ENCODE measurements at regions not wholly inside any gene's neighbourhood (a gene's known extent, or its start where the extent isn't known, plus 50 kb on each side); places are given as distances from the start of the nearest gene placed in this dataset.
"Not testable (repeated sequence)": the region's sequence is repeated elsewhere in the genome, so short reads cannot be mapped to it uniquely, and the experiment has no call there.

GRCh38 chr4:17060230-17060629, 161.8 kb upstream of the LDB2 start:
- no peak for DNase-seq (ENCODE audit: low read depth)

GRCh38 chr4:17058916-17059741, 160.7 kb upstream of the LDB2 start:
- no peak for DNase-seq (ENCODE audit: low read depth)

GRCh38 chr4:17058536-17058915, 160.1 kb upstream of the LDB2 start:
- no peak for DNase-seq (ENCODE audit: low read depth)

GRCh38 chr4:17057035-17057434, 158.6 kb upstream of the LDB2 start:
- DNase-seq (ENCODE audit: low read depth), result no peak

- DNase-seq (ENCODE audit: low read depth), result no peak
Observed at GRCh38 chr4:17055788-17056187, 157.3 kb upstream of the LDB2 start.

GRCh38 chr4:17045866-17046265, 147.4 kb upstream of the LDB2 start:
- DNase-seq (ENCODE audit: low read depth), result no peak

- no peak for DNase-seq (ENCODE audit: low read depth)
Observed at GRCh38 chr4:17038510-17039176, 140.2 kb upstream of the LDB2 start.

GRCh38 chr4:17033768-17034181, 135.3 kb upstream of the LDB2 start:
- DNase-seq (ENCODE audit: low read depth), result no peak

- no peak for DNase-seq (ENCODE audit: low read depth)
Observed at GRCh38 chr4:17033025-17033767, 134.8 kb upstream of the LDB2 start.

GRCh38 chr4:17030543-17030942, 132.1 kb upstream of the LDB2 start:
- DNase-seq (ENCODE audit: low read depth), result no peak

GRCh38 chr4:17029964-17030363, 131.5 kb upstream of the LDB2 start:
- no peak for DNase-seq (ENCODE audit: low read depth)

GRCh38 chr4:17029432-17029831, 131.0 kb upstream of the LDB2 start:
- DNase-seq (ENCODE audit: low read depth), result no peak

GRCh38 chr4:17027495-17027894, 129.1 kb upstream of the LDB2 start:
- DNase-seq (ENCODE audit: low read depth), result no peak

GRCh38 chr4:17024425-17024824, 126.0 kb upstream of the LDB2 start:
- no peak for DNase-seq (ENCODE audit: low read depth)

- DNase-seq (ENCODE audit: low read depth), result no peak
Observed at GRCh38 chr4:17020901-17021300, 122.5 kb upstream of the LDB2 start.

- DNase-seq (ENCODE audit: low read depth), result no peak
Observed at GRCh38 chr4:17020451-17020850, 122.0 kb upstream of the LDB2 start.

- DNase-seq (ENCODE audit: low read depth), result not testable (repeated sequence)
Observed at GRCh38 chr4:17018621-17019020, 120.2 kb upstream of the LDB2 start.

GRCh38 chr4:17018013-17018412, 119.6 kb upstream of the LDB2 start:
- DNase-seq (ENCODE audit: low read depth), result no peak

GRCh38 chr4:17013382-17014006, 115.0 kb upstream of the LDB2 start:
- no peak for DNase-seq (ENCODE audit: low read depth)

- DNase-seq (ENCODE audit: low read depth), result no peak
Observed at GRCh38 chr4:17012451-17012850, 114.0 kb upstream of the LDB2 start.

- no peak for DNase-seq (ENCODE audit: low read depth)
Observed at GRCh38 chr4:17010426-17011087, 112.1 kb upstream of the LDB2 start.

GRCh38 chr4:17009871-17010367, 111.5 kb upstream of the LDB2 start:
- DNase-seq (ENCODE audit: low read depth), result no peak
